ENCODE measurements at regions not wholly inside any gene's neighbourhood (a gene's known extent, or its start where the extent isn't known, plus 50 kb on each side); places are given as distances from the start of the nearest gene placed in this dataset.

GRCh38 chr5:166267907-166268306 lies 2023.5 kb upstream of the WWC1 start:
- CTCF ChIA-PET = no interaction called here
- peaks cover 18% of the 10 kb centered on the region for H3K9me3 Mint-ChIP-seq
- POLR2A ChIA-PET = no interaction called here
- no peaks in the 10 kb centered on the region for H3K4me1 Mint-ChIP-seq (ENCODE audit: low read depth)
- DNase-seq = no peak
- intact Hi-C loops (cut with micrococcal nuclease) = no loop called here
- H3K36me3 Mint-ChIP-seq (ENCODE audit: low read depth) = no peaks in the 10 kb centered on the region
- TF ChIP-seq CTCF (IDR thresholded peaks at IDR 0.05) = no peak
- no peaks in the 10 kb centered on the region for H3K27me3 Mint-ChIP-seq
- ATAC-seq = no peak
- H3K4me3 Mint-ChIP-seq = no peak overlapping the region
- H3K27ac Mint-ChIP-seq = no peak overlapping the region

GRCh38 chr5:166270712-166271111 lies 2020.7 kb upstream of the WWC1 start:
- DNase-seq = no peak
- ChIA-PET POLR2A (no interaction called here), CTCF (no interaction called here)
- Mint-ChIP-seq H3K9me3 (peaks cover 18% of the 10 kb centered on the region), H3K27me3 (no peaks in the 10 kb centered on the region), H3K36me3 (ENCODE audit: low read depth) (no peaks in the 10 kb centered on the region), H3K27ac (no peak overlapping the region), H3K4me1 (ENCODE audit: low read depth) (no peaks in the 10 kb centered on the region), H3K4me3 (no peak overlapping the region)
- no peak for ATAC-seq
- intact Hi-C loops (cut with micrococcal nuclease) = no loop called here
- TF ChIP-seq CTCF (IDR thresholded peaks at IDR 0.05) = no peak

- no peak overlapping the region for H3K4me3 Mint-ChIP-seq
- H3K9me3 Mint-ChIP-seq = peaks cover 15% of the 10 kb centered on the region
- TF ChIP-seq CTCF (IDR thresholded peaks at IDR 0.05) = no peak
- ATAC-seq (no peak), DNase-seq (no peak)
- ChIA-PET POLR2A (no interaction called here), CTCF (no interaction called here)
- no peak overlapping the region for H3K27ac Mint-ChIP-seq
- intact Hi-C loops (cut with micrococcal nuclease) = no loop called here
- no peaks in the 10 kb centered on the region for H3K4me1 Mint-ChIP-seq (ENCODE audit: low read depth)
- H3K27me3 Mint-ChIP-seq = no peaks in the 10 kb centered on the region
- H3K36me3 Mint-ChIP-seq (ENCODE audit: low read depth) = no peaks in the 10 kb centered on the region
These were observed 2015.4 kb upstream of the WWC1 start for GRCh38 chr5:166276006-166276405.

- ChIA-PET POLR2A (no interaction called here), CTCF (no interaction called here)
- intact Hi-C loops (cut with micrococcal nuclease) = no loop called here
- no peak overlapping the region for H3K4me3 Mint-ChIP-seq
- H3K27me3 Mint-ChIP-seq = no peaks in the 10 kb centered on the region
- DNase-seq (no peak), ATAC-seq (no peak)
- peaks cover 6% of the 10 kb centered on the region for H3K9me3 Mint-ChIP-seq
- no peak overlapping the region for H3K27ac Mint-ChIP-seq
- no peak for TF ChIP-seq CTCF (IDR thresholded peaks at IDR 0.05)
- H3K4me1 Mint-ChIP-seq (ENCODE audit: low read depth) = no peaks in the 10 kb centered on the region
- no peaks in the 10 kb centered on the region for H3K36me3 Mint-ChIP-seq (ENCODE audit: low read depth)
These were observed 2011.6 kb upstream of the WWC1 start for GRCh38 chr5:166279828-166280227.

- H3K9me3 Mint-ChIP-seq = peaks cover 5% of the 10 kb centered on the region
- ChIA-PET POLR2A (no interaction called here), CTCF (no interaction called here)
- H3K4me3 Mint-ChIP-seq = no peak overlapping the region
- H3K27ac Mint-ChIP-seq = no peak overlapping the region
- H3K36me3 Mint-ChIP-seq (ENCODE audit: low read depth) = no peaks in the 10 kb centered on the region
- intact Hi-C loops (cut with micrococcal nuclease) = no loop called here
- no peak for DNase-seq
- no peaks in the 10 kb centered on the region for H3K4me1 Mint-ChIP-seq (ENCODE audit: low read depth)
- no peak for TF ChIP-seq CTCF (IDR thresholded peaks at IDR 0.05)
- no peaks in the 10 kb centered on the region for H3K27me3 Mint-ChIP-seq
- no peak for ATAC-seq
These were observed 2010.0 kb upstream of the WWC1 start for GRCh38 chr5:166281433-166281832.

All from activated CD8-positive, alpha-beta T cell treated with anti-CD3 and anti-CD28 coated beads for 36 hours (primary cell).